Astrocyte of the spinal cord (primary cell): ENCODE measurements at regions not wholly inside any gene's neighbourhood (a gene's known extent, or its start where the extent isn't known, plus 50 kb on each side); places are given as distances from the start of the nearest gene placed in this dataset.

ENCODE experiments used
- DNase-seq: peaks from one replicate; pipeline ENCODE4 v3.0.0; 2011; ENCODE audit warnings: low read depth, low spot score
- H3K4me3 ChIP-seq: 2 replicates; pipeline ENCODE4 v1.5.1; 2011; ENCODE audit warnings: low read depth, mild to moderate bottlenecking, low read length, moderate library complexity
- CTCF ChIP-seq: IDR thresholded peaks from 2 replicates; pipeline ENCODE4 v1.5.1; 2012; ENCODE audit warnings: low read depth, mild to moderate bottlenecking, low read length, inconsistent platforms
- in situ Hi-C: cut with HindIII; loops from 2 replicates; pipeline ENCODE4 v1.10.0; 2017; ENCODE audit warnings: low sequenced_read_pairs

- DNase-seq, result no peak
- in situ Hi-C loops, result no loop called here
- H3K4me3 ChIP-seq, result no peak overlapping the region
- no peak for TF ChIP-seq CTCF
These were observed 87.4 kb upstream of the CDH10 start for GRCh38 chr5:24732184-24732583.

- no peak for TF ChIP-seq CTCF
- no peak overlapping the region for H3K4me3 ChIP-seq
- no peak for DNase-seq
- in situ Hi-C loops, result no loop called here
These were observed 76.0 kb upstream of the CDH10 start for GRCh38 chr5:24720743-24721142.

- no peak for TF ChIP-seq CTCF
- DNase-seq, result peak; percentile 6
- no peak overlapping the region for H3K4me3 ChIP-seq
- in situ Hi-C loops, result no loop called here
These were observed 70.0 kb upstream of the CDH10 start for GRCh38 chr5:24714746-24715145.

GRCh38 chr5:24712947-24713346 lies 68.2 kb upstream of the CDH10 start:
- DNase-seq, result no peak
- in situ Hi-C loops, result no loop called here
- no peak overlapping the region for H3K4me3 ChIP-seq
- TF ChIP-seq CTCF, result no peak

GRCh38 chr5:24712047-24712446 lies 67.3 kb upstream of the CDH10 start:
- no peak overlapping the region for H3K4me3 ChIP-seq
- DNase-seq, result no peak
- in situ Hi-C loops, result no loop called here
- TF ChIP-seq CTCF, result no peak

GRCh38 chr5:24703934-24704333 lies 59.2 kb upstream of the CDH10 start:
- in situ Hi-C loops, result no loop called here
- no peak for DNase-seq
- TF ChIP-seq CTCF, result no peak
- no peak overlapping the region for H3K4me3 ChIP-seq
